Uterus (tissue), 2 donors: ENCODE measurements at regions not wholly inside any gene's neighbourhood (a gene's known extent, or its start where the extent isn't known, plus 50 kb on each side); places are given as distances from the start of the nearest gene placed in this dataset.

Source experiments
- CTCF ChIP-seq, 4 experiments: fragments of 200-600 bp in 2 of 4; fragments of 450-650 bp in 2 of 4; sonication (generic) in 2 of 4; IDR thresholded peaks; one replicate each; pipeline ENCODE4 v1.5.1; 2016 to 2019; ENCODE audit warnings: antibody characterized with exemption in 4 of 4, mild to moderate bottlenecking in 2 of 4, moderate library complexity in 1 of 4
- POLR2A ChIP-seq, 2 donors: fragments of 450-650 bp; IDR thresholded peaks; one replicate each; pipeline ENCODE4 v1.6.1; 2016; ENCODE audit warnings: antibody characterized with exemption in 2 of 2, mild to moderate bottlenecking in 1 of 2, moderate library complexity in 1 of 2

GRCh38 chr4:181971973-181972372, 271.2 kb upstream of the TENM3 start:
- TF ChIP-seq CTCF (IDR thresholded peaks at IDR 0.05) (no peak), POLR2A (IDR thresholded peaks at IDR 0.05) (no peak)
